ENCODE measurements at regions not wholly inside any gene's neighbourhood (a gene's known extent, or its start where the extent isn't known, plus 50 kb on each side); places are given as distances from the start of the nearest gene placed in this dataset.
"Not testable (repeated sequence)": the region's sequence is repeated elsewhere in the genome, so short reads cannot be mapped to it uniquely, and the experiment has no call there.

- DNase-seq (ENCODE audit: low read depth, low spot score): no peak
Measured at GRCh38 chr4:66187175-66187720, 517.0 kb upstream of the EPHA5 start.

- DNase-seq (ENCODE audit: low read depth, low spot score): no peak
Measured at GRCh38 chr4:66186095-66186494, 515.8 kb upstream of the EPHA5 start.

- DNase-seq (ENCODE audit: low read depth, low spot score): no peak
Measured at GRCh38 chr4:66182636-66183035, 512.3 kb upstream of the EPHA5 start.

DNA sequence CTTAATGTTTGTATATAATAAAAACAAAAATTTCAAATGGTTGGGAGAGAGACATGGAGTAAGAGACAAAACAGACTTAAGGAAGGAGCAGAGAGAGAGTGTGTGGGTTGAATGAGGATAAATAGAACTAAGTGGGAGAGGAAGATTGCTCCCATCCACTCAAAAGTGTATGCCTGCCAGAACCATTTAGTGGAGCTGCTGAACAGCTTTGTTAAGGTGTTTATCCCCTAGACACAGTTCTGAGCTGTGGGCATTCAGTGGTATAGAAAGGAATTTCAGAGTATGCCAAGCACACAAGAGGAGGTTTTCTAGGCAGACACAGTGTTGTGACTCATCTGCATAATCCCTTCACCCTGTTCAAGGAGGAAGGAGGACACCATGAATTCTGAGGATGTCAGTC, 508.6 kb upstream of the EPHA5 start:
- peak; percentile 91 for DNase-seq (ENCODE audit: low read depth, low spot score)

- peak; percentile 15 for DNase-seq (ENCODE audit: low read depth, low spot score)
Measured at GRCh38 chr4:66169341-66169740, 499.1 kb upstream of the EPHA5 start.

DNA sequence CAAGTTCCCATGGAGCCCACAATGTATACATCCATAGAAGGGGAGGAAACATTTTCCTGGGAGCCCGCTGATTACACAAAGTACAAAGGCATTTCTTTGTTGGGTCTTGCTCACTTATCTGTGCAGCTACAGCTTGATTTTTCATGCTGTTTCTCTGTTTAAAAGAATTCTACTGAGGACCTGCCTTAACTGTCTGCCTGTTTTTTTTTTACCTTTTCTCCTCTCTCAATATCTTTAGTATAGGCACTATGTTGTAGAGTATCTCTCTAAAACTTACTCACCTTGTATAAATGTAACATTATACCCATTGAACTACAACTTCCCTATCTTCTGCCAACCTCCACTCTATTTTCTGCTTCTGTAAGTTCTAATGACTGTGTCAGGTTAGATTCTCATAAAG, 494.6 kb upstream of the EPHA5 start:
- DNase-seq (ENCODE audit: low read depth, low spot score): no peak

- peak; percentile 12 for DNase-seq (ENCODE audit: low read depth, low spot score)
Measured at GRCh38 chr4:66160606-66161005, 490.3 kb upstream of the EPHA5 start.

GRCh38 chr4:66157594-66157993, 487.3 kb upstream of the EPHA5 start:
- DNase-seq (ENCODE audit: low read depth, low spot score): no peak

DNA sequence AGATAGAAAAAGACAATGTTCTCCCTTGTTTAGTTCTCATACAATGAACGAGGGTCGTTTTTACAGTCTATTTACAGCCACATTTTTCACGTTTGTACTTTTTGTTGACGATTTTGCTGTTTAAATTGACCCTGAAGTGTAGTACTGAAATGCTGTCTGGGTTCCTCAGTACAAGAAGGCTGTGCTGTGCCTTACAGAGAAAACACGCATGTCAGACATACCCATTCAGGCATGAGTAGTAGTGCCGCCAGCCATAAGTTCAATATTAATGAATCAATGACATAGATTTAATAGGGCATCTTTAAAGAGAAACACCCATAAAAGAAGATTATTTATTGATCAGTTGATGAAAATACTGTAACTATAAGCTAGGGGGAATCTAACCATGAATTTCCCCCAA, 459.8 kb upstream of the EPHA5 start:
- no peak for DNase-seq (ENCODE audit: low read depth, low spot score)

DNA sequence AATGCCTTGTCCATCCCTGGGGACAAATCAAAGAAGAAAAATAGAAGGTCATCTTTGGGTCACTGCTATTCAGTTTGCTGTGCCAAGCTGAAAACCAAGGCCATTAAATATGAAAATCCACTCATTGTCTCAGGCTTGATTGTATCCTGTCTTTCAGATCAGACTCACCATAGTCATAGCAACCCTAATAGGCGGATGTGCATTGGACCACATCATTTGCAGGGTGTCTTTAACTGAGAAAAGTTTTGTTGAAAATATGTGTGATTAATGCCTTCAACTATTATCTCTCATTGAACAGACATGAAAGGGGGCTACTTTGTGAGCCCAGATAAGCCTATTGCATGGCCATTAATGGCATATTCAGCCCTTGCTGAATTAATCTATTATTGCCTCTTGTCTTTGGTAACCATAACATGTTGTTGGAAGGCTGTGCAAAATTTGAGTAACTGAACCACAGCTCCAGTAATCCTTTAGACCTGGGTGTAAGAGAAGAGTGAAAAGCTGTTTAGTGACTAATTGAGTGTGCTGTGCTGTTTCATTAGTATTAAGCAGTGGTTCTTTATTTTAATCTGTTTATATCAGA, 453.6 kb upstream of the EPHA5 start:
- DNase-seq (ENCODE audit: low read depth, low spot score): no peak

DNA sequence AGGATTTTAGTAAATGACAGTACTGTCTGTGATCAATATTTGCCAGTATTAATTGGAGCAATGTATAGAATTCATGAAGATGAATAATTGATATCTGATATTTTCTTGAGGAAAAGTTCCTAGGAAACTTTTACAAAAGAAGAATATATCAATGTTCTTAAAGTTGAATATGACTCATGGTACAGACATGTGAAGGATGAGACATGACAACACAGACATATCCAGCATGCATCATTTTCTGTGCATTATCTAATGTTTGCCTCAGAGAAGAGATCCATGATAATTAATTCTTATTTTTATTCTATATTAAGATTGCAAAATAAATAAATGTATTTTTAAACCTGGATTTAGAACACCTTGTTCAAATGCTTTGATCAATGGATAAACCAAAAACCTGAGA, 452.9 kb upstream of the EPHA5 start:
- DNase-seq (ENCODE audit: low read depth, low spot score): no peak

- not testable (repeated sequence) for DNase-seq (ENCODE audit: low read depth, low spot score)
Measured at GRCh38 chr4:66115231-66115630, 444.9 kb upstream of the EPHA5 start.

DNA sequence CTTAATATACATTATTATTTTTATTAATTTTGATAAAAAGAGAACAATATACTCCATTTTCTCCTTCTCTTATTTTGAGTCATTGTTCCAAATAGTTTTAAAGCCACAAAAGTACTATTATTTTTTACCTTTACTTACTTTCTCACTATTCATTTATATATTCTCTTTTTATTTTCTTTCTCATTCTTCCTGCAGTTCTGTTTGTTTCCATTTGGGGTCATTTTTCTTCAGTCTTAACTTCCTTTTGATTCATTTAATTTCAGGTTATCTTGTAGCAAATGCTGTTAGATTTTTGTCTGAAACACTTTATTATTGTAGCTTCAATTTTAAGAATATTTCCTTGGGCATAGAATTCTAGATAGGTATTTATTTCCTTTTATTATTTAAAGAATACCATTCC, 438.6 kb upstream of the EPHA5 start:
- no peak for DNase-seq (ENCODE audit: low read depth, low spot score)

DNA sequence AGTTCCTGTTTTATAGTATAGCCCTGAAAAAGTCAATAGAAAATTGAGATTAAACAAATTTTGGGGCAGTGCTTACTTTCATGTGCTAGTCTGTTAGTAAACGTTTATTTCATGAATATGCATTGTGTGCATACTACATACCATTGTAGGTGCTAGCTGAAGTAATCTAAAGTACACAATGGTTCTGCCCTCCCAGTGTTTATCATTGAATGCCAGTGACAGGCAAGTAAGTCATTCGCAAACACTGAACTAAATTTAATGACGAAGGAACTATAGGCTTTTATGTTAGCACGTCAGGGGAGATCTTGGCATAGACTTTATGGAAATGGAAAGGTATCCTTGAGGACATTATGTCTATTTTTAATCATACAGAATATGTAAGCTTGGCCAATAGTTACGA, 426.9 kb upstream of the EPHA5 start:
- DNase-seq (ENCODE audit: low read depth, low spot score): no peak

GRCh38 chr4:66095065-66095464, 424.8 kb upstream of the EPHA5 start:
- no peak for DNase-seq (ENCODE audit: low read depth, low spot score)

DNA sequence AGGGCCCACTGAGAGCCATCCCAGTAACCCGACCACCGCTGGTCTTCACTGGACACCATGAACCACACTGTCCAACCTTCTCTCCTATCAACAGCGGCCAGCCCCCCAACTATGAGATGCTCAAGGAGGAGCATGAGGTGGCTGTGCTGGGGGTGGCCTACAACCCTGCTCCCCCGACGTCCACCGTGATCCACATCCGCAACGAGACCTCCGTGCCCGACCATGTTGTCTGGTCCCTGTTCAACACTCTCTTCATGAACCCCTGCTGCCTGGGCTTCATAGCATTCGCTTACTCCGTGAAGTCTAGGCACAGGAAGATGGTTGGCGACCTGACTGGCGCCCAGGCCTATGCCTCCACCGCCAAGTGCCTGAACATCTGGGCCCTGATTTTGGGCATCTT, 423.8 kb upstream of the EPHA5 start:
- no peak for DNase-seq (ENCODE audit: low read depth, low spot score)

- DNase-seq (ENCODE audit: low read depth, low spot score): peak; percentile 2
Measured at GRCh38 chr4:66091786-66092185, 421.5 kb upstream of the EPHA5 start.

DNA sequence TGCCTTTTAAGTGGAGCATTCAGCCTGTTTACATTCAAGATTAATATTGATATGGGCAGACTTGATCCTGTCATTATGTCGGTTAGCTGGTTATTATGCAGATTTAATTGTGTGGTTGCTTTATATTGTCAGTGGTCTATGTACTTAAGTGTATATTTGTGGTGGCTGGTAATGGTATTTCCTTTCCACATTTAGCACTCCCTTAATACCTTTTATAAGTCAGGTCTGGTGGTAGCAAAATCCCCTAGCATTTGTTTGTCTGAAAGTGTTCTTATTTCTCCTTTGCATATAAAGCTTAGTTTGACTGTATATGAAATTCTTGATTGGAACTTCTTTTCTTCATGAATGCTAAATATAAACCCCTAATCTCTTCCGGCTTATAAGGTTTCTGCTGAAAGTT, 403.7 kb upstream of the EPHA5 start:
- no peak for DNase-seq (ENCODE audit: low read depth, low spot score)

DNA sequence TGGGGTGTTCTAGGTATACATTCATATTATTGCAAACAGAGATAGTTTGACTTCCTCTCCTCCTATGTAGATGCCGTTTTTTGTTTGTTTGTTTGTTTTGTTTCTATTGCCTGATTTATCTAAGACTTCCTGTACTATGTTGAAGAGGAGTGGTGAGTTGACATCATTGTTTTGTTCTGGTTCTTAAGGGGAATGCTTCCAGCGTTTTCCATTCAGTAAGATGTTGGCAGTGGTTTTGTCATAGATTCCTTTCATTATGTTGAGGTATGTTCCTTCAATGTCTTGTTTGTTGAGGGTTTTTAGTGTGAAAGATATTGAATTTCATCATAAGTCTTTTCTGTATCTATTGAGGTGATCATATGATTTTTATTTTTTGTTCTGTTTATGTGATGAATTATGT, 401.6 kb upstream of the EPHA5 start:
- DNase-seq (ENCODE audit: low read depth, low spot score): peak; percentile 60

DNA sequence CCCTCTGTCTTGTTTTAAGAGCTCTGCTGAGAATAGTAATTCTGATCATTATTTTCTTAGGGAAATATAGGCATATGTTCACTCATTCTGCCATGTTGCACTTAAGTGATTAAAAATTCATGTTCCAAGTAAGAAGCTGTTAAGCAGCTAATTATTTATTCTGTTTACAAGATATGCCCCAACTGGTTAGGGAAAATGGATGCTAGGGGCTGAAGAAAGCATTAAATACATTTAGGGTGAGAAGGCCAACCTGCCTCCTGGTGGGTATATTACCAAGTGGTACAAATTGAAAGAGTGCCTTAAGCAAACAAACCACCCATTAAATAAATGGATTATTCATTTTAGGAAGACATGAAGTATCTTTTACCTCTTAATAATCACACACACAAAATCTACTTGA, 392.6 kb upstream of the EPHA5 start:
- no peak for DNase-seq (ENCODE audit: low read depth, low spot score)

DNA sequence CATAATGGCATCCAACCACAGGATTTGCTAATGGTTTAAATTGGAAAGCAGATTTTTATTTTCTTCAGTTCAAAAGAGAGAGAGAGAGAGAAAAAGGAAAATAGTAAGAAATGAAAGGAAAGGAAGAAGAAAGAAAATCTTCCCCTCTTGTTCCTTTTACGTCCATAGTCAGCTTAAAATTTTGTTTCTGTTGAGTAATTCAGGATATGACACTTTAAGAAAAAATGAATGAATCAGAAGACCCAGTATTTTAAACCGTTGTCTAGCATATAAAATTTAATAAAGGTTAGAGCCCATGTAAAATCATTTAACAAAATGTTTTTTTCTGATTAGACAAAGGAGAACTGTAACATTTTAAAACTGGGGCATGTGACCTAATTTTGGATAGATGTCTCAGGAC, 391.8 kb upstream of the EPHA5 start:
- no peak for DNase-seq (ENCODE audit: low read depth, low spot score)

DNA sequence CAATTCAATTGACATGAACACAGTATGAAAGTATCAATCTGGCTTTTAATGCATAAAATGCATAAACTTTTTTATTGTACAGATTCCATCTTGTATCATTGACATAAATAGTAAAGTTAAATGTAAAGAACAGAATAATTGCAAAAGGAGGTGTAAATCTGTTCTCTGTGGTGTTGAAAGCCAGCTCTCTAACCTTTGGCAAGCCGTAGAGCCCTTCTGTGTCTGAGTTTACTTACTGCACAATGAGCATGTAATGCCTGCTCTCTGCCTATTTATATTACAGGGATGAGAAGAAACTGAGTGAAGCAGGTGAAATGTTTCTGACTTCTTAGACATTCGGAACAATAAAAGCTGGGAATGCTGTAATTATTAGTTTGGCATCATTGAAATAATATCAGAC, 389.3 kb upstream of the EPHA5 start:
- no peak for DNase-seq (ENCODE audit: low read depth, low spot score)

- DNase-seq (ENCODE audit: low read depth, low spot score): no peak
Measured at GRCh38 chr4:66059136-66059535, 388.8 kb upstream of the EPHA5 start.

DNA sequence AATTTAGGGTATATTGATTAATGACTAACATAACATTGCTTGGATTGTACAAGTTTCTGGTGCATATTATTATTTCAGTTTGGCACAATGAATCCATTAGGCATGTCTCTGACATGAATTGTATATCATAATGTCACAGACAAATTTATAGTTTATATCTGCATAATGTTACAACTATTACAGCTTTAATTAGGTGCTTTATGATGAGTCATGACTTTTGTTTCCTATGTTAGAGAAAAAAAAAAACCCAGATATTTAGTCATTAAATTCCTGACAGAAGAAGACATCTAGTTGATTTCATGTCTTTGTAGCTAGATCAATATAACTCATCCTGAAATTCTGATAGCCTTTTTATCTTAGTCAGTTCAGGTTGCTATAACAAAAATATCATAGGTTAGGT, 385.7 kb upstream of the EPHA5 start:
- DNase-seq (ENCODE audit: low read depth, low spot score): no peak
